Panc1 (cell line): ENCODE measurements at regions not wholly inside any gene's neighbourhood (a gene's known extent, or its start where the extent isn't known, plus 50 kb on each side); places are given as distances from the start of the nearest gene placed in this dataset.

Experiments
- CTCF ChIP-seq: fragments of 450-650 bp; IDR thresholded peaks from 2 replicates; pipeline ENCODE4 v1.5.1; 2017; ENCODE audit warnings: mild to moderate bottlenecking
- POLR2AphosphoS5 ChIP-seq: IDR thresholded peaks from 2 replicates; pipeline ENCODE4 v1.6.1; 2012; ENCODE audit warnings: mild to moderate bottlenecking, low read depth, low read length, moderate library complexity
- REST ChIP-seq, 2 experiments: IDR thresholded peaks; 2 replicates each; pipeline ENCODE4 v1.6.1; 2011 to 2012; ENCODE audit warnings: low read depth in 2 of 2, control low read depth in 1 of 2, low read length in 1 of 2, mild to moderate bottlenecking in 1 of 2, moderate library complexity in 1 of 2; ENCODE audit not compliant: insufficient read depth in 1 of 2
- TCF7L2 ChIP-seq: IDR thresholded peaks from 2 replicates; pipeline ENCODE4 v1.6.1; 2011; ENCODE audit warnings: mild to moderate bottlenecking, low read depth, low read length, inconsistent platforms

GRCh38 chr1:219784660-219785381 lies 143.5 kb downstream of the SLC30A10 start:
- TF ChIP-seq CTCF (no peak), POLR2AphosphoS5 (no peak), TCF7L2 (no peak), REST (IDR thresholded peaks at IDR 0.05; ENCODE audit: insufficient read depth in 1 of 2, low read depth in 2 of 2, low read length in 1 of 2) (no peak)
